Right forelimb (tissue), 1 donor: ENCODE measurements at regions not wholly inside any gene's neighbourhood (a gene's known extent, or its start where the extent isn't known, plus 50 kb on each side); places are given as distances from the start of the nearest gene placed in this dataset.
"Not testable (repeated sequence)": the region's sequence is repeated elsewhere in the genome, so short reads cannot be mapped to it uniquely, and the experiment has no call there.

ENCODE experiments used
- DNase-seq: peaks from one replicate; pipeline ENCODE4 v3.0.0-alpha.2; 2018

GRCh38 chr1:5812295-5812694 is 179.9 kb downstream of the NPHP4 start:
- DNase-seq, result no peak

GRCh38 chr1:5811419-5811818 is 180.8 kb downstream of the NPHP4 start:
- peak; percentile 46 for DNase-seq

GRCh38 chr1:5810553-5811270 is 181.5 kb downstream of the NPHP4 start:
- DNase-seq, result no peak

- no peak for DNase-seq
Measured at GRCh38 chr1:5810131-5810530, 182.1 kb downstream of the NPHP4 start.

- no peak for DNase-seq
Measured at GRCh38 chr1:5809207-5809788, 182.9 kb downstream of the NPHP4 start.

GRCh38 chr1:5803851-5804250 is 188.4 kb downstream of the NPHP4 start:
- DNase-seq, result no peak

- DNase-seq, result no peak
Measured at GRCh38 chr1:5802606-5803005, 189.6 kb downstream of the NPHP4 start.

- no peak for DNase-seq
Measured at GRCh38 chr1:5798904-5799303, 193.3 kb downstream of the NPHP4 start.

- DNase-seq, result no peak
Measured at GRCh38 chr1:5798151-5798730, 194.0 kb downstream of the NPHP4 start.

- DNase-seq, result no peak
Measured at GRCh38 chr1:5796028-5796427, 196.2 kb downstream of the NPHP4 start.

GRCh38 chr1:5794279-5794678 is 197.9 kb downstream of the NPHP4 start:
- no peak for DNase-seq

GRCh38 chr1:5793516-5793915 is 198.7 kb downstream of the NPHP4 start:
- no peak for DNase-seq

- no peak for DNase-seq
Measured at GRCh38 chr1:5781079-5781478, 211.1 kb downstream of the NPHP4 start.

GRCh38 chr1:5780324-5780716 is 211.9 kb downstream of the NPHP4 start:
- no peak for DNase-seq

GRCh38 chr1:5779608-5780323 is 212.5 kb downstream of the NPHP4 start:
- DNase-seq, result no peak

GRCh38 chr1:5776035-5776550 is 216.1 kb downstream of the NPHP4 start:
- no peak for DNase-seq

- DNase-seq, result no peak
Measured at GRCh38 chr1:5774019-5774418, 218.2 kb downstream of the NPHP4 start.

GRCh38 chr1:5771788-5772187 is 220.4 kb downstream of the NPHP4 start:
- no peak for DNase-seq

- peak; percentile 51 for DNase-seq
Measured at GRCh38 chr1:5770981-5771765, 221.1 kb downstream of the NPHP4 start.

- DNase-seq, result no peak
Measured at GRCh38 chr1:5769760-5770159, 222.5 kb downstream of the NPHP4 start.

GRCh38 chr1:5769146-5769545 is 223.1 kb downstream of the NPHP4 start:
- no peak for DNase-seq

GRCh38 chr1:5768014-5768413 is 224.2 kb downstream of the NPHP4 start:
- no peak for DNase-seq

GRCh38 chr1:5766996-5767395 is 225.2 kb downstream of the NPHP4 start:
- not testable (repeated sequence) for DNase-seq
